C1 segment of cervical spinal cord (tissue), 14 donors: ENCODE measurements at regions not wholly inside any gene's neighbourhood (a gene's known extent, or its start where the extent isn't known, plus 50 kb on each side); places are given as distances from the start of the nearest gene placed in this dataset.

Experiments used
- DNase-seq, 14 donors: peaks; one replicate each; lab custom pipeline; 2025; lab: John Stamatoyannopoulos, UW

GRCh38 chr2:146530886-146531285 lies 1313.9 kb upstream of the ACVR2A start:
- DNase-seq, result no peak

GRCh38 chr2:146527166-146527565 lies 1317.7 kb upstream of the ACVR2A start:
- DNase-seq, result no peak

- DNase-seq, result no peak
Measured at GRCh38 chr2:146523196-146523595, 1321.6 kb upstream of the ACVR2A start.

- no peak for DNase-seq
Measured at GRCh38 chr2:146506851-146507250, 1338.0 kb upstream of the ACVR2A start.

GRCh38 chr2:146503366-146503765 lies 1341.5 kb upstream of the ACVR2A start:
- DNase-seq, result no peak

- no peak for DNase-seq
Measured at GRCh38 chr2:146496248-146496647, 1348.6 kb upstream of the ACVR2A start.

- DNase-seq, result no peak
Measured at GRCh38 chr2:146489386-146489785, 1355.4 kb upstream of the ACVR2A start.

GRCh38 chr2:146481629-146482028 lies 1363.2 kb upstream of the ACVR2A start:
- DNase-seq, result no peak

- DNase-seq, result no peak
Measured at GRCh38 chr2:146477383-146477782, 1367.4 kb upstream of the ACVR2A start.

GRCh38 chr2:146468578-146468977 lies 1376.3 kb upstream of the ACVR2A start:
- DNase-seq, result no peak

GRCh38 chr2:146467425-146467824 lies 1377.4 kb upstream of the ACVR2A start:
- DNase-seq, result no peak

GRCh38 chr2:146465460-146465859 lies 1379.4 kb upstream of the ACVR2A start:
- no peak for DNase-seq

GRCh38 chr2:146461068-146461467 lies 1383.8 kb upstream of the ACVR2A start:
- no peak for DNase-seq

GRCh38 chr2:146458585-146458984 lies 1386.2 kb upstream of the ACVR2A start:
- no peak for DNase-seq

- DNase-seq, result no peak
Measured at GRCh38 chr2:146457221-146457620, 1387.6 kb upstream of the ACVR2A start.

- no peak for DNase-seq
Measured at GRCh38 chr2:146455325-146455724, 1389.5 kb upstream of the ACVR2A start.

- no peak for DNase-seq
Measured at GRCh38 chr2:146451972-146452371, 1392.9 kb upstream of the ACVR2A start.

GRCh38 chr2:146450131-146450530 lies 1394.7 kb upstream of the ACVR2A start:
- no peak for DNase-seq

GRCh38 chr2:146444987-146445386 lies 1399.8 kb upstream of the ACVR2A start:
- DNase-seq, result no peak

- no peak for DNase-seq
Measured at GRCh38 chr2:146444085-146444484, 1400.7 kb upstream of the ACVR2A start.

- no peak for DNase-seq
Measured at GRCh38 chr2:146438246-146438645, 1406.6 kb upstream of the ACVR2A start.

- no peak for DNase-seq
Measured at GRCh38 chr2:146437712-146438111, 1407.1 kb upstream of the ACVR2A start.

- DNase-seq, result no peak
Measured at GRCh38 chr2:146433116-146433875, 1411.5 kb upstream of the ACVR2A start.

- DNase-seq, result no peak
Measured at GRCh38 chr2:146429366-146429765, 1415.5 kb upstream of the ACVR2A start.
